PC-9 (cell line): ENCODE measurements at regions not wholly inside any gene's neighbourhood (a gene's known extent, or its start where the extent isn't known, plus 50 kb on each side); places are given as distances from the start of the nearest gene placed in this dataset.

ENCODE experiments used
- BruUV-seq: library from RNA; stranded (reverse); fragments of 400-500 nt; replicated peaks from 2 replicates; lab custom pipeline; 2021; lab: Mats Ljungman, UMichigan
- CTCF ChIA-PET: fragments of 300-600 bp; sonication (Branson Sonifier 250); formaldehyde crosslinking; loops from one replicate; lab custom pipeline; 2022; ENCODE audit warnings: antibody characterized with exemption; lab: Charles Lee
- POLR2A ChIA-PET: fragments of 300-600 bp; sonication (Branson Sonifier 250); formaldehyde crosslinking; loops from one replicate; lab custom pipeline; 2022; ENCODE audit warnings: antibody characterized with exemption; ENCODE audit not compliant: unreplicated experiment; lab: Charles Lee
- DNase-seq, 2 experiments: peaks; one replicate each; pipeline versions ENCODE4 v3.0.0 to v3.0.0-alpha.2; 2015 to 2022; ENCODE audit warnings: mixed read lengths in 1 of 2
- H2AFZ ChIP-seq: fragments of 200-600 bp; sonication (generic); 2 replicates; pipeline ENCODE4 v1.8.1; 2017; ENCODE audit warnings: antibody characterized with exemption
- H3F3A ChIP-seq: fragments of 200-600 bp; sonication (generic); 2 replicates; pipeline ENCODE4 v1.8.1; 2017; ENCODE audit warnings: antibody characterized with exemption, mild to moderate bottlenecking, low read depth; ENCODE audit not compliant: insufficient read depth
- H3K27ac ChIP-seq: fragments of 200-600 bp; sonication (generic); 2 replicates; pipeline ENCODE4 v1.6.1; 2016; ENCODE audit warnings: mixed run types
- H3K27me3 ChIP-seq: fragments of 200-600 bp; sonication (generic); 2 replicates; pipeline ENCODE4 v1.6.1; 2016; ENCODE audit warnings: low read depth, mixed run types; ENCODE audit not compliant: insufficient read depth
- H3K36me3 ChIP-seq: fragments of 200-600 bp; sonication (generic); 2 replicates; pipeline ENCODE4 v1.6.1; 2016; ENCODE audit warnings: low read depth, mixed run types
- H3K4me1 ChIP-seq: fragments of 200-600 bp; sonication (generic); replicated peaks from 2 replicates; pipeline ENCODE4 v1.6.1; 2016; ENCODE audit warnings: mixed run types; ENCODE audit not compliant: insufficient read depth
- H3K4me2 ChIP-seq: fragments of 200-600 bp; sonication (generic); 2 replicates; pipeline ENCODE4 v1.6.1; 2017; ENCODE audit warnings: mixed run types
- H3K4me3 ChIP-seq: fragments of 200-600 bp; sonication (generic); 2 replicates; pipeline ENCODE4 v1.6.1; 2016; ENCODE audit warnings: mixed run types
- H3K79me2 ChIP-seq: fragments of 200-600 bp; sonication (generic); 2 replicates; pipeline ENCODE4 v1.6.1; 2017; ENCODE audit warnings: low read depth, mixed run types
- H3K9me2 ChIP-seq: fragments of 200-600 bp; sonication (generic); 2 replicates; pipeline ENCODE4 v1.8.1; 2017; ENCODE audit warnings: mild to moderate bottlenecking; ENCODE audit not compliant: insufficient read depth
- H3K9me3 ChIP-seq: fragments of 200-600 bp; sonication (generic); 2 replicates; pipeline ENCODE4 v1.8.1; 2016; ENCODE audit warnings: low read depth; ENCODE audit not compliant: insufficient read depth
- H4K20me1 ChIP-seq: fragments of 200-600 bp; sonication (generic); 2 replicates; pipeline ENCODE4 v1.8.1; 2017; ENCODE audit not compliant: insufficient read depth
- EZH2 ChIP-seq: fragments of 200-600 bp; sonication (generic); IDR thresholded peaks from 2 replicates; pipeline ENCODE4 v1.8.0; 2017; ENCODE audit warnings: antibody characterized with exemption, low read depth
- intact Hi-C: fragments of 100-400 bp; cut with micrococcal nuclease; formaldehyde crosslinking; loops from one replicate; pipeline ENCODE4 v1.10.0; 2022; ENCODE audit not compliant: unreplicated experiment
- TF ChIP-seq, protein P1 (sequence below): fragments of 200-600 bp; sonication (generic); conservative IDR thresholded peaks from 2 replicates; pipeline ENCODE4 v1.6.1; 2017; ENCODE audit warnings: mixed run types, antibody characterized with exemption, mild to moderate bottlenecking, moderate library complexity

- TF ChIP-seq EZH2 = no peak
- TF ChIP-seq, protein P1, sequence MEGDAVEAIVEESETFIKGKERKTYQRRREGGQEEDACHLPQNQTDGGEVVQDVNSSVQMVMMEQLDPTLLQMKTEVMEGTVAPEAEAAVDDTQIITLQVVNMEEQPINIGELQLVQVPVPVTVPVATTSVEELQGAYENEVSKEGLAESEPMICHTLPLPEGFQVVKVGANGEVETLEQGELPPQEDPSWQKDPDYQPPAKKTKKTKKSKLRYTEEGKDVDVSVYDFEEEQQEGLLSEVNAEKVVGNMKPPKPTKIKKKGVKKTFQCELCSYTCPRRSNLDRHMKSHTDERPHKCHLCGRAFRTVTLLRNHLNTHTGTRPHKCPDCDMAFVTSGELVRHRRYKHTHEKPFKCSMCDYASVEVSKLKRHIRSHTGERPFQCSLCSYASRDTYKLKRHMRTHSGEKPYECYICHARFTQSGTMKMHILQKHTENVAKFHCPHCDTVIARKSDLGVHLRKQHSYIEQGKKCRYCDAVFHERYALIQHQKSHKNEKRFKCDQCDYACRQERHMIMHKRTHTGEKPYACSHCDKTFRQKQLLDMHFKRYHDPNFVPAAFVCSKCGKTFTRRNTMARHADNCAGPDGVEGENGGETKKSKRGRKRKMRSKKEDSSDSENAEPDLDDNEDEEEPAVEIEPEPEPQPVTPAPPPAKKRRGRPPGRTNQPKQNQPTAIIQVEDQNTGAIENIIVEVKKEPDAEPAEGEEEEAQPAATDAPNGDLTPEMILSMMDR = no peak
- Histone ChIP-seq H4K20me1 (no peaks in the 10 kb centered on the region), H3K4me3 (no peak overlapping the region), H3K36me3 (no peaks in the 10 kb centered on the region), H3K4me1 (no peaks in the 10 kb centered on the region), H3K27me3 (no peaks in the 10 kb centered on the region), H2AFZ (no peak overlapping the region), H3F3A (no peaks in the 10 kb centered on the region), H3K9me2 (no peaks in the 10 kb centered on the region), H3K4me2 (no peak overlapping the region), H3K9me3 (no peaks in the 10 kb centered on the region), H3K79me2 (no peaks in the 10 kb centered on the region), H3K27ac (no peak overlapping the region)
- ChIA-PET CTCF (no interaction called here), POLR2A (no interaction called here)
- BruUV-seq = no TSS peak
- intact Hi-C loops = no loop called here
- no peak for DNase-seq
Measured at GRCh38 chr1:81032973-81033425, 767.7 kb upstream of the ADGRL2 start.

GRCh38 chr1:81032374-81032773 is 768.4 kb upstream of the ADGRL2 start:
- Histone ChIP-seq H4K20me1 (no peaks in the 10 kb centered on the region), H3K79me2 (no peaks in the 10 kb centered on the region), H3K4me1 (no peaks in the 10 kb centered on the region), H3K9me2 (no peaks in the 10 kb centered on the region), H3K27me3 (no peaks in the 10 kb centered on the region), H2AFZ (no peak overlapping the region), H3K4me3 (no peak overlapping the region), H3K27ac (no peak overlapping the region), H3K36me3 (no peaks in the 10 kb centered on the region), H3F3A (no peaks in the 10 kb centered on the region), H3K9me3 (no peaks in the 10 kb centered on the region), H3K4me2 (no peak overlapping the region)
- CTCF ChIA-PET = no interaction called here
- intact Hi-C loops = no loop called here
- DNase-seq = no peak
- TF ChIP-seq EZH2 = no peak
- TF ChIP-seq, protein P1 = no peak
- BruUV-seq = no TSS peak
- POLR2A ChIA-PET = no interaction called here

- Histone ChIP-seq H4K20me1 (no peaks in the 10 kb centered on the region), H3K79me2 (no peaks in the 10 kb centered on the region), H3K9me2 (no peaks in the 10 kb centered on the region), H3K27me3 (no peaks in the 10 kb centered on the region), H3K4me3 (no peak overlapping the region), H3K27ac (no peak overlapping the region), H3K9me3 (no peaks in the 10 kb centered on the region), H3K4me1 (no peaks in the 10 kb centered on the region), H3K4me2 (no peak overlapping the region), H3K36me3 (no peaks in the 10 kb centered on the region), H2AFZ (no peak overlapping the region), H3F3A (no peaks in the 10 kb centered on the region)
- BruUV-seq = no TSS peak
- ChIA-PET POLR2A (no interaction called here), CTCF (no interaction called here)
- TF ChIP-seq EZH2 = no peak
- TF ChIP-seq, protein P1 = no peak
- DNase-seq = no peak
- intact Hi-C loops = no loop called here
Measured at GRCh38 chr1:81030441-81030840, 770.3 kb upstream of the ADGRL2 start.
